ENCODE measurements at regions not wholly inside any gene's neighbourhood (a gene's known extent, or its start where the extent isn't known, plus 50 kb on each side); places are given as distances from the start of the nearest gene placed in this dataset.

DNA sequence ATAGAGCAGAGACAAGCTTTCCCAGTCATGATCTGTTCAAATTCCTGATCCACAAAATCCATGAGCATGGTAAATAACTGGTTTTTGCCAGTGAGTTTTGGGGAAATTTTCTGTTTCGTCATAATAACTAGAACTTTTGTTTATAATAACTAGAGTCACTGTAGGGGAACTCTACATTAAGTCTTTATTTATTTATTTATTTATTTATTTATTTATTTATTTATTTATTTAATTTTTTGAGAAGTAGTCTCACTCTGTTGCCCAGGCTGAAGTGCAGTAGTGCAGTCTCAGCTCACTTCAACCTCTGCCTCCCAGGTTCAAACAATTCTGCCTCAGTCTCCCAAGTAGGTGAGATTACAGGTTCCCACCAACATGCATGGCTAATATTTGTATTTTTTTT lies 1106.8 kb downstream of the AMY1C start:
- DNase-seq = no peak

DNA sequence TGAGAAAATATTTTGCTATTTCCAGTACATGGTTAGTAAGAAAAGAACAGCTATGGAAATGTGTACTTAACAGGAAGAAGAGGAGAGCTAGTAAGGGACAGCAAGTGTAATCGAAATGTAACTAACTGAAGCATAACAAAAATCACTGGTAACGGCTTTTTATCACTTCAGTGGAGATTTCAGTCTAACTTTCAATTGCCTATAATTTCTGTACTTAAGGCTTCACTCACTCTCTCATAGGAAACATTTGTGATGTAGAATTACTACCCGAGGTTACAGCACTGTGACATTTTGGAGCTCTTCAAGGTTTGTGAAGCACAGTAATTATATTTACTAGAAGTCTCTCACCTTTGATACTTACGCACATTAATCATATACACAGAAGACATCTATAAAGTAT lies 1119.1 kb downstream of the AMY1C start:
- DNase-seq = no peak

DNA sequence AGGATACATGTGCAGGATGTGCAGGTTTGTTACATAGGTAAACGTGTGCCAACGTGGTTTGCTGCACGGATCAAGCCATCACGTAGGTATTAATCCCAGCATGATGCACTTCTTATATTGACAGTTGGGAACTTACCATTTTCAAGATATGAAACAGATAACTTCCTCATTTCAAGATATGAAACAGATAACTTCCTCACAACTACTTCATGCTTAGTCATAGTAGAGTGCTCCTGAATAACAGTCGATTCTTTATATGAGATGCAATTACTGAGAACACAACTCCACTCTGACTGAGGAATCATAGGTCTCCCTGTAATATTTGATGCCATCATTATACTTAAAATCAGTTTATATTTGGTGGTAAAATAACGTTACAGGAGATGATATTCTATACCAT lies 1124.3 kb downstream of the AMY1C start:
- DNase-seq = no peak

DNA sequence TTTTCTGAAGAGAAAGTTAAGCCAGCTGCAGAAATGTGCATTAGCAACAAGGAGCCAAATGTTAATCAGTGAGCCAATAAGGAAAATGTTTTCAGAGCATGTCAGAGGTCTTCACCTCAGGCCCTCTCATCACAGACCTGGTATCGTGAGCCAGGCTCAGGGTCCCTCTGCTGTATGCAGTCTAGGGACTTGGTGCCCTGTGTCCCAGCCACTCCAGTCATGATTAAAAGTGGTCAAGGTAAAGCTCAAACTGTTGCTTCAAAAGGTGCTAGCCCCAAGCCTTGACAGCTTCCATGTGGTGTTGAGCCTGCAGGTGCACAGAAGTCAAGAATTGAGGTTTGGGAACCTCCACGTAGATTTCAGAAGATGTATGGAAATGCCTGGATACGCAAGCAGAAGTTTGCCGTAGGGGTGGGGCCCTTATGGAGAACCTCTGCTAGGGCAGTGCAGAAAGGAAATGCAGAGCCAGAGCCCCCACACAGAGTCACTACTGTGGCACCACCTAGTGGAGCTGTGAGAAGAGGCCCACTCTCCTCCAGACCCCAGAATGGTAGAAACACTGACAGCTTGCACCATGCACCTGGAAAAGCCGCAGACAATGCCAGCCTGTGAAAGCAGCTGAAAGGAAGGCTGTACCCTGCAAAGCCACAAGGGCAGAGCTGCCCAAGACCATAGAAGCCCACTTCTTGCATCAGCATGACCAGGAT lies 1128.7 kb downstream of the AMY1C start:
- peak; percentile 51 for DNase-seq

DNA sequence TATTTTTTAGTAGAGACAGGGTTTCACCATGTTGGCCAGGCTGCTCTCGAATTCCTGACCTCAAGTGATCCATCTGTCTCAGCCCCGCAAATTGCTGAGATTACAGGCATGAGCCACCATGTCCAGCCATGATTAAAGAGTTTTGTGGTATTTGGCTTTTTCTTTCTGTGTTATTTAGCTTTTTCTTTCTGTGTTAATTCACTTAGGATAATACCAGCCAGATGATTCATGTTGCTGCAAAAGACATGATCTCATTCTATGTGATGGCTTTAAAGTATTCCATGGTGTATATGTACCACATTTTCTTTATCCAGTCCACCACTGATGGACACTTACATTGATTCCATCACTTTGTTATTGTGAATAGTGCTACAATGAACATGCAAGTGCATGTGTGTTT lies 1135.2 kb downstream of the AMY1C start:
- no peak for DNase-seq

DNA sequence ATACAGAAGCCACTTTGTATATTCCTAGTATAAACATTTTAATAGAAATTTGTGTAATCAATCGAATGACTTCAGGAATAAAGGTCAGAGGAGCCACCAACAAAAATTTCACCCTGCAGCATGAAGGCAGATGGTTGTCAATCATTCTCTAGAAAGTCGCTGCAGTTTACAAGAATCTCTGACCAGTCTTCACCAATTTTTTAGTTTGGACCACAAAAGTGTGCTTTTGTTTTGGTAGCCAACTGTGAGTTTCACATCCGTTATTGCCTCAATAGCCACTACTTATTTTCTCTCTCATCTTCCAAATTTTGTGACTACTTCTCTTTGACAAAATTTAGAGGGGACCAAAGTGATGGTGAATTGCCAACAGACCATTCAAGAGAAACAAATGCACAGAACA lies 1155.6 kb downstream of the AMY1C start:
- no peak for DNase-seq

DNA sequence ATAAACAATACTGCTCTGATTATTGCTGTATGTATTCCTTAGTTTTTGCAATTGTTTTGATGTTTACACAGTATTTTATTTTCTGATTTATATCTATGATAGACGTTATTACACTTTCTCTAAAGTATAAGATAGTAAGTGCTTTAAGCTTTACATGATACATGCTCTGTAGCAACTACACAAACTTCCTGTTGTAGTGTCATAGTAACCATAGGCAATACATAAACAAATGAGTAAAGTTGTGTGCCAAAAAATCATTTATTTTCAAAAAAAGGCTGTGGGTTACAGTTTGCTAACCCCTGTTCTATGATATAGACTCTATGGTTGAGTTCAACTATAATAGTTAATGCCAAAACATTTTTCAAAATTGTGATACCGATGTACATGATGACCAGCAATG lies 1156.4 kb downstream of the AMY1C start:
- peak; percentile 22 for DNase-seq

DNA sequence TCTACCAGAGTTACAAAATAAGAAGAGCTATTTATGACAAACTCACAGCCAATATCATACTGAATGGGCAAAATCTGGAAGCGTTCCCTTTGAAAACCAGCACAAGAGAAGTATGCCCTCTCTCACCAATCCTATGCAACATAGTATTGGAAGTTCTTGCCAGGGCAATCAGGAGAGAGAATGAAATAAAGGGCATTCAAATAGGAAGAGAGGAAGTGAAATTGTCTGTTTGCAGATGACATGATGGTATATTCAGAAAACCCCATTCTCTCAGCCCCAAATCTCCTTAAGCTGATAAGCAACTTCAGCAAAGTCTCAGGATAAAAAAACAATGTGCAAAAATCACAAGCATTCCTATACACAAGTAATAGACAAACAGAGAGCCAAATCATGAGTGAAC lies 1169.5 kb downstream of the AMY1C start:
- DNase-seq = no peak

DNA sequence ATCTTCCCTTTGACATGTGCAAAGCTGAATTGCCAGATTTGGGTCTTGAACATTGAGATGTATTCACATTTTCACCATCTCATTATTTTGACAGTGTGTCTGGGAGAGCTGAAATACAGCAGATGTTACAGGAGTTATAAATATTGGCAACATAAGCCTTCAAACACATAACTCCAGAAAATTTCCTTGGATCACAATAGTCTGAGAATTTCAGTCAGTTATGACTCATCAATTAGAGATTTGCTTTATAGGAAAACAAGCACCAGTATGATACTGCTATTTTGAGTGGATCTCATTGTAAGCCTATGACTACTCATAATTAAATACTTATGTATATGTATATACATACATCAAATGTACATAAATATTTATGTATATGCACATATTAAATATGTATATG lies 1171.8 kb downstream of the AMY1C start:
- DNase-seq = peak; percentile 21

DNA sequence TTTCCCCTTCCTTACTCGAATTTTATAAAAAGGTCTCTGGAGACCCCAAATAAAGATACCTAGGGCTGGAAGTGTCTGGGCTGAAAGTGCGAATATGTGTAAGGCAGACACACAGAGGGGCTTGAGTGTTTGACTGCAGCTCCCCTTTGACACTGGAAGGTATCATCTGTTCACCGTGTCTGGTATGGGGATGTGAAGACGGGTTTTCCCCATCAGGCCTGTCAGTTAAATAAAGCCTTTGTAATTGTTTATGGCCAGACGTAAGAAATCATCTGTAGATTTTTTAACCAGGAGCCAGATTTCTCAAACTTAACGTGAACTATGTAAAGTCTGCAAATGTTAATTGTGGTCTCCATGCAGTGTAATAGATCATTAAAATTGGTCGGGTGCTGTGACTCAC lies 1173.4 kb downstream of the AMY1C start:
- no peak for DNase-seq

DNA sequence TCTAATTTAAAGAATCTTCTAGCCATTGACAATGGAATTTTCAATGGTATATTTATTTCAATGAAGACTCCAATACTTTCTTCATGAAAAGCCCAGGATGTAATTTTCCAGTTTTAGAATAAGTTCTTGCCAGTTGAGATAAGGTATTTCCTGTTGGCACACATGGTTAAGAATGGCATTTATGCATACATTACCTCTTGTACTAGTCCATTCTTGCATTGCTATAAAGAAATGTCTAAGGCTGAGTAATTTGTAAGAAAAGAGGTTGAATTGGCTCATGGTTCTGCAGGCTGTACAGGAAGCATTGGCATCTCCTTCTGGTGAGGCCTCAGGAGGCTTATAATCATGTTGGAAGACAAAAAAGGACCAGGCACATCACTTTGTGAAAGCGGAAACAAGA lies 1179.6 kb downstream of the AMY1C start:
- no peak for DNase-seq

DNA sequence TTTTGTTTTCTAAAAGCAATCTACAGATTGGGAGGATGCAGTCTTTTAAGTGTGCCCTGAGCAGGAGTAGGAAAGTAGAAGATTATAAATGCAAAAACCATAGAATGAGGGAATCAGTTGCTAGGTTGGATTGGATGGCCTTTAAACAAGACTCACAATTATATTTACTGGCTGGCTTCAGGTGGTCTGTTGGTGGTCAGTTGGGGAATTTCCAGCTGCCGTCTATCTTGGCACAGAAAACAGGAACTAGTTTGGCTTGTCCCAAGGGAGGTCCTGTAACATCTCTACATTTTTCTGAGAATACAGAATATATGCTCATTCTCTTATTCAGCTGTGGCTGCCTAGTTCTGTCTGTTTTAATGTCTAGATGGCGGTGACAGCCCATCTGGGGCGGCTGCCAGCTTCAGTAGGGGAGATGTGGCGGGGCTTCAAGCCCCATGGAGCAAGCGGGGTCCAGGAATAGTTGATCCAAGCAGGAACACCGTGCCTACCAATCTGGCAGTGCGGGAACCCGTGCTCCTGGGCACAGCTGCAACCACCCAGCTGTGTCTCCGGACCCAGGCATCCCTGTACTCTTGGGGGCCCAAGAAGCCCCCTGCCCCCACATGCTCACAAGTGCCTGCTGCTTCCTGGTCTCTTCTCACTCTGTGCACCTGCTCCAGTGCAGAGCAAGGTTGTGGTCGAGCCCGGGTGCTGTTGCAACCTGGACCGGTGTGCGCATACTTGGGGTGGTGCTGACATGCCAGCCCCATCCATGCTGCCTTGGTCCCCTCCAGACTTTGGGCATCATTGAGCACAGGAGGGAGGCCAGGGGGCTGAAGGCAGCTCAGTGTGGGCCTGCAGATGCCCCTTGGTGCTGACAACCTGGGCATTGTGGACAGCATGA lies 1182.6 kb downstream of the AMY1C start:
- no peak for DNase-seq

DNA sequence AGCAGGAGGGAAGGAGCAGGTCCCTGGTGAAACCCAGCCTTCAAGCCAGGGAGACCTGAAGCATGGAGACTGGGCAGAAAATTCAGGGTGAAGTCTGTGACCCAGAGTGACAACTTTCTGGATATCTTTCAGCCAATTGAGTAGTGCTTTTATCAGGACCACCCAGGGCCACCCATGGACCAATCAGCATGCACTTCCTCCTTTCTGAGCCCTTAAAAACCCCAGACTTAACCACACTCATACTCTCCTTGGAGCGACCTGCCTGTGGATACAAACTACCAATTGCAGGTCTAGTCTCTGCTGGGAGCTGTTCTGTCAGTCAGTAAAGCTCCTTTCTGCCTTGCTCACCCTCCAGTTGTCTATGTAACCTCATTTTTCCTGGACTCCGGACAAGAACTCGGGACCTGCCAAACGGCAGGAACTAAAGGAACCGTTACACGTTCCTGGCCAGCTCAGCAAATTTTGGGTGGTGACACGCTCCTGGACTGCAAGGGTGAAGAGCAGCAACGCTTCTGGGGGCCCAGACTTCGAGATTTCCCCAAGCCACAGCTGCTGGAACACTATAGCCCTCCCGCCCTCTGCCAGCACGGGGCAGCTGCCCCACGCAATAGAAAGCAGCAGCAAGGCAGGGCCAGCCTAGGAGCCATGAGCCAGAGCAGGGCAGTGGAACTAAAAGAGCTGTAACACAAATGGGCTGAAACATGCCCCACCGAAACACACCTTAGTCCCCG lies 1183.4 kb downstream of the AMY1C start:
- DNase-seq = no peak

DNA sequence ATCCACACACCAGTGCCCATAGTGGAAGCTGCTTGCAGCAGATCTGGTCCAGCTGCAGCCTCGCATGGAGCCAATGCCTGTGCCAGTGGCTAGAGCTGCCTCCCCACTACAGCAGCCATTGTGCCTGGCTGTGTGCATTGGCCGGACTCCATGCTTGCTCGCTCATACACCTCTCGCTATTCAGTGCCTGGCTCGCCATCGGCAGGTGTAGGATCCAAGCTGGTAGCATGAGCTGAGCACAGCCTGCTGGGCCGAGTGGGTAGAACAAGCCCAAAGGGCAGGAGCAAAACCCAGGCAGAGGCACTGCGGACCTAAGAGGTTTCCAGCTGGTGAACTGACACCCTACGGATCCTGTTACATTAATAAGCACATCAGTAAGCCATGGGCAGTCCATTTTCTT lies 1184.1 kb downstream of the AMY1C start:
- DNase-seq = peak; percentile 11

DNA sequence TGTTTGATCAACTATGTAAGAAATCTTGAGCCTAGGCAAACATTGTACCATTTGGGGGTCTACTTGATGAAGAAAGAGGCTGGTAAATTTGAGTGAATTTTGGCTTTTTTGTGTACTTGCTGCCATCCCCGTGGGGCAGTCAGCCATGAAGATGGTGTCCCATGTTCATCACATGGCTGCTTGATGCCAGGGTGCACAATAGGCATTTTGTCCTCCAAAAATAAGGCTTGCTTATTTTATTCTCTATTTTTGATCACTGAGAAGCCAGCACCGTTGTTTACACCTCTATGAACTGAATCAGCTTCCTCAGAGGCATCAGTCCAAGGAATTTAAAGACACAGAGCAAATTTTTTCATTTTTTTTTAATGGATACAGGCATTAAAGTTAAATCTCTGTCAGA lies 1195.7 kb downstream of the AMY1C start:
- no peak for DNase-seq

DNA sequence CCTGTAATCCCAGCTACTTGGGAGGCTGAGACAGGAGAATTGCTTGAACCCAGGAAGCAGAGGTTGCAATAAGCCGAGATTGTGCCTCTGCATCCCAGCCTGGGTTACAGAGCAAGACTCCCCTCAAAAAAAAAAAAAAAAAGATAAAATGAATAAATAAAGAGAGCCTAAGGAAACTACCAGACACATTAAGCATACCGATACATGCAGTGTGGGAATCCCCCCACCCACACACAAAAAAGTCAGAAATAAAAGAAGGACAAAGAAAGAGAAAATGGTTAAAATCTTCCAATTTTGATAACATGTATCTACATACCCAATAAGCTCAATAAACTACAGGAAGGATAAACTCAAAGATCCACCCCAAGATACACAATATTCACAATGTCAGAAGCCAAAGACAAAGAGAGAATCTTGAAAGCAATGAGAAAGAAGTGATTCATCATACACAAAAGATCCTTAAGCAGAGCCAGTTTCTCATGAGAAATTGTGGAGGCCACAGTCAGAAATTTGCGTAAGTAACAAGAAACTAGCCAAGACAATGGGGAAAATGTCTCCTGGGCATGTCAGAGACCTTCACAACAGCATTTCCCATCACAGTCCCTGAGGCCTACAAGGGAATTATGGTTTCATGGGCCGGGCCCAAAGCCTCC lies 1197.0 kb downstream of the AMY1C start:
- DNase-seq = no peak

DNA sequence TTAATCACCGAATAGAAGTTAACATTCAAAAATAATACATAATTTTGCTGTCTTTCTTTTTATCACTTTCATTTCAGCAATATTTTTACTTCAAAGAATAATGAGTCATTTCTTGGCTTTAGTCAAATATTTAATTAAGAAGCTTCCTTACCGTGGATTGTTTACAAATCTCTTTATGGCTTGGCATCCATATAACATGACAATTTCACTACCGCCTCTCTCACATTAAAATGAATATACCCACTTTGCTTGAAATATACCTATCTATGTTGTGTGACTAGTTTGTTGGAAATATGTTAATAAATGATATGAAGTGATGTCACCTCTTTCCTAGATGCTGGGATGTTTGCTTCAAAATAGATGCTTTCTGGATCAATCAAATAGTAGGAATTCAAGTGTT lies 1203.9 kb downstream of the AMY1C start:
- DNase-seq = peak; percentile 83

DNA sequence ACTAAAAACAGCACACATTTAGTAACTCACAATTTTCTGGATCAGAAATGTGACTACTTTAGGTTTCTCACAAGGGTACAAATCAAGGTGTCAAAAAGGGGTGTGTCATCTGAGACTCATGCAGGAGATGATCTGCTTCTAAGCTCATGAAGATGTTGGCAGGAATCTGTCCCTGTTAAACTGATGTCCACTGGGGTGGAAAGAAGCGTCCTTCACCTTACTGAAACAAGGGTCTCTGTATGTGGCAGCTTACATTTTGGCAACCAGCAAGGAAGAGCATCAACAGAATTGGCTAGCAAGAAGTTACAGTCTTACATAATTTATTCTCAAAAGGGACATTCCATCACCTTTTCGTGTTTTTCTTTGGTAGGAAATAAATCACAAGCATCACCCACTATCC lies 1223.8 kb downstream of the AMY1C start:
- no peak for DNase-seq

DNA sequence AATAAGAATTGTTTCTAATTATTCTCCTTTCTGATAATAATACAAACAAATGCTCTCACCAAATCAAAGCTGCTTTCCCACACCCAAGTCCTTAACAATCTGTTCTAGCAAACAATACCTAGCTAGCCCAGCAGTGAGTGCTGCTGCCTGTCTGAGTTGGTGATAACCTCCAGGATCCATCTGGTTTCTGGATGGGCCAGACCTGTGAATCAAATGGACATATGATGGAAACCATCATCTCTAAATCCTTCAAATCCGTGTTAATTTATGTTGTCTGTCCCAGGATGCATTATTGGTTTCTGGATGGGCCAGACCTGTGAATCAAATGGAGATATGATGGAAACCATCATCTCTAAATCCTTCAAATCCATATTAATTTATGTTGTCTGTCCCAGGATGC lies 1230.0 kb downstream of the AMY1C start:
- DNase-seq = no peak

DNA sequence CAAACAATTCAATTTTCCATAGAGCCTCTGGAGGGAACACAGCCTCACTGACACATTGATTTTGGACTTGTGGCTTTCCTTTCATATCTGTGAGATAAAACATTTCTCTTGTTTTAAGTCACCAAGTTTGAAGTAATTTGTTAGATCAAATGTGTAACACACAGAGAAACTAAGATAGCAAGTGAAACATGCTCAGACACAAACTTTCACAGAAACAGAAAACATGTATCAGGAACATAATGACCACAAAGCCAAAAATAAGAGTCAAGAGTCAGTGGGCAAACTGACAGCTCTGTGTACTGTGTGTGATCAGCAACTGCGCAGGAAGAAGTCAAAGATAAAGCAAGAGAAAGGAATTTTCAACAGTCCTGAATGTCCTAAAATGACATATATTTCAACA lies 1237.5 kb downstream of the AMY1C start:
- no peak for DNase-seq

DNA sequence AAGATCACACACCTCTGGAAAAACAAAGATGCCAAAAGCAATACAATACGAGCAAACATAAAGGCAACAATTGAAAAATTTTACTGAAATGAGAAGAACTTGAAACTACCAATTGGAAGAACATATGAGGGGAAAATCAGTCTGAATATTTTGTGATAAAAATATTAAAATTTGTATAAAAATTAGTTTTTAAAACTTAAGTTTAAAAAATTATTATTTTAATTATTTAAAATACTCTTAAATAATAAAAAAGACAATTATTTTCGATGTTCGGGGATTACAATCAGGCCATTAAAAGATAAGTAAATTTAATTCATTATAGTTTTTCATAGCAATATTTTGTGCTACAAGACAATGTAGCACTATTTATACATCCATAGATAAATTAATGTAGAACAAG lies 1239.3 kb downstream of the AMY1C start:
- no peak for DNase-seq

DNA sequence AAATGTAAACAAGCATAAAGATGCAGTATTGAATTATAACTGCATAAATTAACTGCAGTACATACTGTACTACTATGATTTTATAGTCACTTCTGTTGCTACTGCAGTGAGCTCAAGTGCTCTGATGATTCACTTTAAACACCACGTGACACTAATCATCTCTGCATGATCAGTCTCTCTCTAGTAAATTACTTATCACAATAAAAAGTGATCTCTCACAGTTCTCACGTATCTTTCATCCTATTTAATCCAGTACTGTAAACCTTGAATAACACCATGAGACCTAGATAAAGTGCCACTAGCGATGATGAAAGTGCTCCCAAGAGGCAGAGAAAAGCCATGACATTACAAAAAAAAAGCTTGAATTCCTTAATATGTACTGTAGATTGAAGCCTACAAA lies 1242.0 kb downstream of the AMY1C start:
- DNase-seq = peak; percentile 51

DNA sequence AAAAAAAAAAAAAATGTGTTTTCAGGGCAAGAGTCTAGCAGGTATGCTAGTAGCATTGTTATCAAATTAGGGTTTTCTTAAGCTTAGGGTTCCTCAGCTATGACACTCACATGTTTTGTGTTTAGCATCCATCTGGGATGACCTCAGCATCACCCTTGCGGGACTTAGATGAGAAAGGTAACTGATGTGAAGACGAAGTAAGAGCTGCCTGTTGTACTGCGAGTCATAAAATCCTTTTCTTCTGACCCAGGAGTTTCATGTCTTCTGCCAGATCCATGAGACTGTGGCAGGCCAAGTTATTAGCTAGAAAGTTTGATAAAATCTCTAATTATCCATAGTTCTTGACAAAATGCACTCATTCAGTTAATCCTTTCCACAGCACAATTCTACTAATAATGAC lies 1251.1 kb downstream of the AMY1C start:
- peak; percentile 4 for DNase-seq

Data from DMS53 (cell line).